ENCODE measurements at regions not wholly inside any gene's neighbourhood (a gene's known extent, or its start where the extent isn't known, plus 50 kb on each side); places are given as distances from the start of the nearest gene placed in this dataset.

DNA sequence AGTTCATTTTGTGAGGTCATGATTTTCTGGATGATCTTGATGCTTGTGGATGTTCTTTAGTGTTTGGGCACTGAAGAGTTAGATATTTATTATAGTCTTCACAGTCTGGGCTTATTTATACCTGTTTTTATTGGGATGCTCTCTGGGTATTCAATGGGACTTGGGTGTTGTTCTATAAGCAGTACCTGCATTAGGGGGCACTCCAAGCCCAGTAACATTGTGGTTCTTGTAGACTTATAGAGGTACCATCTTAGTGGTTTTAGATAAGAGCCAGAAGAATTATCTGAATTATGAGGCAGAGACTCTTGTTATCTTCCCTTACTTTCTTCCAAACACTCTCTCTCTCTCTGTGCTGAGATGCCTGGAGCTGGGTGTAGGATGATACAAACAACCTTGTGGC lies 470.0 kb downstream of the PIK3C3 start:
- no peaks in the 10 kb centered on the region for H3K9me3 ChIP-seq (ENCODE audit: control insufficient read depth, insufficient read depth, low read length)
- no peak overlapping the region for H3K4me3 ChIP-seq (ENCODE audit: low read length)
- H3K4me1 ChIP-seq (ENCODE audit: control insufficient read depth, low read length), result no peaks in the 10 kb centered on the region
- H3K9me2 ChIP-seq (replicated peaks; ENCODE audit: control insufficient read depth, low read length), result no peaks in the 10 kb centered on the region
- no peak for TF ChIP-seq EZH2phosphoT487 (IDR thresholded peaks at IDR 0.05; ENCODE audit: borderline replicate concordance, low read length)
- no peak for TF ChIP-seq CTCF (IDR thresholded peaks at IDR 0.05; ENCODE audit: low read depth, low read length, poor library complexity, severe bottlenecking)
- H4K20me1 ChIP-seq (ENCODE audit: control insufficient read depth, insufficient read depth, low read depth, low read length), result no peaks in the 10 kb centered on the region
- no peaks in the 10 kb centered on the region for H3K36me3 ChIP-seq (ENCODE audit: control insufficient read depth, low read length)
- no peak overlapping the region for H3K4me2 ChIP-seq (ENCODE audit: low read length)
- H3K27me3 ChIP-seq (ENCODE audit: control insufficient read depth, low read length), result no peaks in the 10 kb centered on the region
- H3K79me2 ChIP-seq (ENCODE audit: control insufficient read depth, low read length), result no peaks in the 10 kb centered on the region
- no peaks in the 10 kb centered on the region for H3F3A ChIP-seq (ENCODE audit: control insufficient read depth, insufficient read depth)
- H3K27ac ChIP-seq (ENCODE audit: low read depth, low read length), result no peak overlapping the region

DNA sequence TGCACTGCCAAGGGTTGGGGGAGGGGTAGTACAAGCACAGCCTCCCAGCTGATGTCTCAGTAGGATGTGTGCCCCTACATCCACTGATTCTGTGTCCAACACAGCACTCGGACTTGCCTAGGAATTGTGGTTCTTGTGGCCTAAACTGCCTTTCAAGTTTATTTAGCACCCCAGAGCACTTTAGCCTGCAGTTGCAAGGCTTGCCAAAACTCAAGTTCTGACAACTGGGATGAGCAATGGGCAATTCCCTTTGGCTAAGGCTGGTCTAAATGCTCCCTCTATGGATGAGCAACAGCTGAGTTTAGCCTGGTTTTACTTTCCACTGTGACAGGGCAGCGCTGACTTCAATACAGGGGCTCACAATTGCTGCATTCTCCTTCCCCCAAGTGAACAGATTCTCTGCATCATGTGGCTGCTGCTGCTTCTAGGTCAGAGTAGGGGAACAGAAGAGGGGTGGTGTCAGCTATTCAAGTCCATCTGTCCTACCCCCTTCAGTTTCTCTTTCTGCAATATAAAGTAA lies 471.5 kb downstream of the PIK3C3 start:
- H3K27me3 ChIP-seq (ENCODE audit: control insufficient read depth, low read length), result no peaks in the 10 kb centered on the region
- H4K20me1 ChIP-seq (ENCODE audit: control insufficient read depth, insufficient read depth, low read depth, low read length), result no peaks in the 10 kb centered on the region
- no peak overlapping the region for H3K4me2 ChIP-seq (ENCODE audit: low read length)
- no peaks in the 10 kb centered on the region for H3K9me2 ChIP-seq (replicated peaks; ENCODE audit: control insufficient read depth, low read length)
- no peak overlapping the region for H3K4me3 ChIP-seq (ENCODE audit: low read length)
- no peaks in the 10 kb centered on the region for H3F3A ChIP-seq (ENCODE audit: control insufficient read depth, insufficient read depth)
- TF ChIP-seq CTCF (IDR thresholded peaks at IDR 0.05; ENCODE audit: low read depth, low read length, poor library complexity, severe bottlenecking), result no peak
- TF ChIP-seq EZH2phosphoT487 (IDR thresholded peaks at IDR 0.05; ENCODE audit: borderline replicate concordance, low read length), result no peak
- no peaks in the 10 kb centered on the region for H3K79me2 ChIP-seq (ENCODE audit: control insufficient read depth, low read length)
- no peaks in the 10 kb centered on the region for H3K9me3 ChIP-seq (ENCODE audit: control insufficient read depth, insufficient read depth, low read length)
- H3K4me1 ChIP-seq (ENCODE audit: control insufficient read depth, low read length), result no peaks in the 10 kb centered on the region
- no peak overlapping the region for H3K27ac ChIP-seq (ENCODE audit: low read depth, low read length)
- H3K36me3 ChIP-seq (ENCODE audit: control insufficient read depth, low read length), result no peaks in the 10 kb centered on the region

GRCh38 chr18:42429196-42429595 lies 474.2 kb downstream of the PIK3C3 start:
- no peaks in the 10 kb centered on the region for H3K79me2 ChIP-seq (ENCODE audit: control insufficient read depth, low read length)
- H3F3A ChIP-seq (ENCODE audit: control insufficient read depth, insufficient read depth), result no peaks in the 10 kb centered on the region
- TF ChIP-seq CTCF (IDR thresholded peaks at IDR 0.05; ENCODE audit: low read depth, low read length, poor library complexity, severe bottlenecking) (no peak), EZH2phosphoT487 (IDR thresholded peaks at IDR 0.05; ENCODE audit: borderline replicate concordance, low read length) (no peak)
- H3K4me3 ChIP-seq (ENCODE audit: low read length), result no peak overlapping the region
- no peaks in the 10 kb centered on the region for H3K36me3 ChIP-seq (ENCODE audit: control insufficient read depth, low read length)
- no peaks in the 10 kb centered on the region for H3K4me1 ChIP-seq (ENCODE audit: control insufficient read depth, low read length)
- H3K4me2 ChIP-seq (ENCODE audit: low read length), result no peak overlapping the region
- H3K27me3 ChIP-seq (ENCODE audit: control insufficient read depth, low read length), result no peaks in the 10 kb centered on the region
- H3K27ac ChIP-seq (ENCODE audit: low read depth, low read length), result no peak overlapping the region
- no peaks in the 10 kb centered on the region for H3K9me3 ChIP-seq (ENCODE audit: control insufficient read depth, insufficient read depth, low read length)
- no peaks in the 10 kb centered on the region for H3K9me2 ChIP-seq (replicated peaks; ENCODE audit: control insufficient read depth, low read length)
- no peaks in the 10 kb centered on the region for H4K20me1 ChIP-seq (ENCODE audit: control insufficient read depth, insufficient read depth, low read depth, low read length)

All from DOHH2 (cell line).